ENCODE measurements at regions not wholly inside any gene's neighbourhood (a gene's known extent, or its start where the extent isn't known, plus 50 kb on each side); places are given as distances from the start of the nearest gene placed in this dataset.
A peak's percentile ranks its signal among the peaks of the same experiment; 100 is the strongest.
"Not testable (repeated sequence)": the region's sequence is repeated elsewhere in the genome, so short reads cannot be mapped to it uniquely, and the experiment has no call there.

- DNase-seq = no peak
These were observed 429.6 kb downstream of the BCKDHB start for GRCh38 chr6:80535914-80536565.

GRCh38 chr6:80531681-80532619 is 425.5 kb downstream of the BCKDHB start:
- DNase-seq = no peak

GRCh38 chr6:80530103-80530502 is 423.6 kb downstream of the BCKDHB start:
- no peak for DNase-seq

- no peak for DNase-seq
These were observed 421.6 kb downstream of the BCKDHB start for GRCh38 chr6:80528115-80528514.

- no peak for DNase-seq
These were observed 421.1 kb downstream of the BCKDHB start for GRCh38 chr6:80527552-80528052.

- peak; percentile 41 for DNase-seq
These were observed 417.1 kb downstream of the BCKDHB start for GRCh38 chr6:80523531-80523997.

- no peak for DNase-seq
These were observed 416.5 kb downstream of the BCKDHB start for GRCh38 chr6:80523010-80523409.

GRCh38 chr6:80522576-80522975 is 416.1 kb downstream of the BCKDHB start:
- no peak for DNase-seq

GRCh38 chr6:80519811-80520594 is 413.5 kb downstream of the BCKDHB start:
- DNase-seq = no peak

GRCh38 chr6:80517525-80517924 is 411.1 kb downstream of the BCKDHB start:
- DNase-seq = no peak

- not testable (repeated sequence) for DNase-seq
These were observed 404.1 kb downstream of the BCKDHB start for GRCh38 chr6:80510521-80510920.

- DNase-seq = no peak
These were observed 402.6 kb downstream of the BCKDHB start for GRCh38 chr6:80508885-80509630.

GRCh38 chr6:80504882-80505281 is 398.4 kb downstream of the BCKDHB start:
- DNase-seq = no peak

- DNase-seq = no peak
These were observed 397.2 kb downstream of the BCKDHB start for GRCh38 chr6:80503660-80504059.

GRCh38 chr6:80502871-80503270 is 396.4 kb downstream of the BCKDHB start:
- DNase-seq = no peak

- DNase-seq = no peak
These were observed 395.2 kb downstream of the BCKDHB start for GRCh38 chr6:80501636-80502035.

GRCh38 chr6:80497696-80498486 is 391.4 kb downstream of the BCKDHB start:
- DNase-seq = not testable (repeated sequence)

- no peak for DNase-seq
These were observed 383.6 kb downstream of the BCKDHB start for GRCh38 chr6:80489911-80490635.

- no peak for DNase-seq
These were observed 381.7 kb downstream of the BCKDHB start for GRCh38 chr6:80488190-80488589.

GRCh38 chr6:80485494-80485893 is 379.0 kb downstream of the BCKDHB start:
- DNase-seq = not testable (repeated sequence)

- no peak for DNase-seq
These were observed 375.6 kb downstream of the BCKDHB start for GRCh38 chr6:80482056-80482455.
